Spleen (tissue), 7 donors: ENCODE measurements at regions not wholly inside any gene's neighbourhood (a gene's known extent, or its start where the extent isn't known, plus 50 kb on each side); places are given as distances from the start of the nearest gene placed in this dataset.

Source experiments
- CTCF ChIP-seq, 11 experiments: fragments of 200-600 bp in 7 of 11; fragments of 450-650 bp in 4 of 11; sonication (generic) in 4 of 11; IDR thresholded peaks in 8 of 11; conservative IDR thresholded peaks in 3 of 11; 1 replicate in 7 of 11; 2 replicates in 4 of 11; pipeline versions ENCODE4 v1.4.0 to v1.8.0; 2016 to 2021; ENCODE audit warnings: antibody characterized with exemption in 11 of 11, inconsistent platforms in 4 of 11, mild to moderate bottlenecking in 1 of 11
- POLR2A ChIP-seq, 3 donors: fragments of 450-650 bp; IDR thresholded peaks; one replicate each; pipeline ENCODE4 v1.5.1; 2017; ENCODE audit warnings: antibody characterized with exemption in 3 of 3, mild to moderate bottlenecking in 1 of 3
- POLR2AphosphoS5 ChIP-seq, 3 donors: sonication (generic); formaldehyde crosslinking; IDR thresholded peaks; one replicate each; pipeline ENCODE4 v1.5.1; 2017; ENCODE audit warnings: antibody characterized with exemption in 3 of 3
- donor health status: DM: no; HTN: no; CAD: no; lungs with moderate emphysema.
- donor health status: DM: no; HTN: no; CAD: no.
- donor health status: DM: no; HTN: no; CAD: no.

DNA sequence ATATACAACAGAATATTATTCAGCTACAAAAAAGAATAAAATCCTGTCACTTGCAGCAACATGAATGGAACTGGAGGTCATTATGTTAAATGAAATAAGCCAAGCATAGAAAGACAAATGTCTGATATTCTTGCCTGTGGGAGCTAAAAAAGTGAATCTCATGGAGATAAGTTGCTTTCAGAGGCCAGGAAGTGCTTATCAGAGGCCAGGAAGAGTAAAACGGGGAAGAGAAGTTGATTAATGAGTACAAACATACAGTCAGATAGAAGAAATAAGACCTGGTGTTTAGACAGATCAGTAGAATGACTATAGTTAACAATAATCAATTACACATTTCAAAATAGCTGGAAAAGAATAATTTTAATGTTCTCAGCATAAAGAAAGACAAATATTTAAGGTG lies 54.4 kb upstream of the CPHXL start:
- no peak for TF ChIP-seq CTCF (IDR thresholded peaks at IDR 0.05 in 8 of 11, conservative IDR thresholded peaks at IDR 0.05 in 3 of 11)
- no peak for TF ChIP-seq POLR2AphosphoS5 (IDR thresholded peaks at IDR 0.05)
- TF ChIP-seq POLR2A (IDR thresholded peaks at IDR 0.05): no peak
